ENCODE measurements at regions not wholly inside any gene's neighbourhood (a gene's known extent, or its start where the extent isn't known, plus 50 kb on each side); places are given as distances from the start of the nearest gene placed in this dataset.

GRCh38 chr10:45547207-45547606, 125.4 kb downstream of the ZFAND4 start:
- TF ChIP-seq CTCF (tag by site-specific recombination; IDR thresholded peaks at IDR 0.05), result no peak
- TF ChIP-seq ZBTB49 (tag by site-specific recombination; IDR thresholded peaks at IDR 0.05; ENCODE audit: low read depth), result no peak
- TF ChIP-seq ZNF112 (tag by site-specific recombination; IDR thresholded peaks at IDR 0.05), result no peak
- no peak for TF ChIP-seq ZBTB26 (tag by site-specific recombination; optimal IDR thresholded peaks at IDR 0.05)
- no peak for TF ChIP-seq ZNF121 (tag by site-specific recombination; IDR thresholded peaks at IDR 0.05)
- no peak for TF ChIP-seq ATF2 (tag by site-specific recombination; IDR thresholded peaks at IDR 0.05; ENCODE audit: low read depth)
- no peak for TF ChIP-seq ZNF292 (tag by site-specific recombination; IDR thresholded peaks at IDR 0.05; ENCODE audit: borderline replicate concordance, low read depth)
- TF ChIP-seq ZNF211 (tag by site-specific recombination; IDR thresholded peaks at IDR 0.05; ENCODE audit: low read depth), result no peak
- TF ChIP-seq ZNF501 (tag by site-specific recombination; IDR thresholded peaks at IDR 0.05), result no peak

Data from HEK293 (cell line).